Colonic mucosa (tissue), 4 donors: ENCODE measurements at regions not wholly inside any gene's neighbourhood (a gene's known extent, or its start where the extent isn't known, plus 50 kb on each side); places are given as distances from the start of the nearest gene placed in this dataset.

Source experiments
- DNase-seq: peaks from one replicate; pipeline ENCODE4 v3.0.0-alpha.2; 2020
- H3K27ac ChIP-seq: fragments of 200-600 bp; one replicate; pipeline ENCODE4 v1.8.0; 2021
- H3K27me3 ChIP-seq: fragments of 200-600 bp; one replicate; pipeline ENCODE4 v1.8.0; 2021
- H3K36me3 ChIP-seq: fragments of 200-600 bp; one replicate; pipeline ENCODE4 v1.8.0; 2021
- H3K4me1 ChIP-seq: fragments of 200-600 bp; one replicate; pipeline ENCODE4 v1.8.0; 2021; ENCODE audit warnings: mild to moderate bottlenecking
- H3K4me3 ChIP-seq: fragments of 200-600 bp; one replicate; pipeline ENCODE4 v1.8.0; 2021
- H3K9ac ChIP-seq, 2 donors: one replicate each; pipeline ENCODE4 v1.7.0; 2013; ENCODE audit warnings: control low read depth in 2 of 2, low read depth in 2 of 2, low read length in 2 of 2
- H3K9me3 ChIP-seq: fragments of 200-600 bp; one replicate; pipeline ENCODE4 v1.8.0; 2021
- CTCF ChIP-seq: fragments of 200-600 bp; IDR thresholded peaks from one replicate; pipeline ENCODE4 v1.8.0; 2022; ENCODE audit warnings: antibody characterized with exemption, mild to moderate bottlenecking
- intact Hi-C: fragments of 100-400 bp; cut with DNase I; formaldehyde crosslinking; loops from one replicate; pipeline ENCODE4 v1.14.1; 2022
- donor health status: healthy.
- donor health status: DM: no; HTN: no; CAD: no.
- donor health status: DM: no; HTN: no; CAD: no.

GRCh38 chr4:126725906-126726305 is 906.9 kb upstream of the INTU start:
- TF ChIP-seq CTCF: no peak
- no peak for DNase-seq
- Histone ChIP-seq H3K27me3 (no peaks in the 10 kb centered on the region), H3K9me3 (no peaks in the 10 kb centered on the region), H3K9ac (no peak overlapping the region), H3K36me3 (no peaks in the 10 kb centered on the region), H3K27ac (no peak overlapping the region), H3K4me3 (no peak overlapping the region), H3K4me1 (no peaks in the 10 kb centered on the region)
- intact Hi-C loops: no loop called here

GRCh38 chr4:126727461-126727860 is 905.3 kb upstream of the INTU start:
- Histone ChIP-seq H3K9ac (no peak overlapping the region), H3K4me3 (no peak overlapping the region), H3K9me3 (no peaks in the 10 kb centered on the region), H3K4me1 (no peaks in the 10 kb centered on the region), H3K27ac (no peak overlapping the region), H3K36me3 (no peaks in the 10 kb centered on the region), H3K27me3 (no peaks in the 10 kb centered on the region)
- TF ChIP-seq CTCF: no peak
- DNase-seq: no peak
- intact Hi-C loops: no loop called here

GRCh38 chr4:126731062-126731461 is 901.7 kb upstream of the INTU start:
- Histone ChIP-seq H3K4me1 (no peaks in the 10 kb centered on the region), H3K9me3 (no peaks in the 10 kb centered on the region), H3K4me3 (no peak overlapping the region), H3K9ac (no peak overlapping the region), H3K27me3 (no peaks in the 10 kb centered on the region), H3K27ac (no peak overlapping the region), H3K36me3 (no peaks in the 10 kb centered on the region)
- TF ChIP-seq CTCF: no peak
- intact Hi-C loops: no loop called here
- DNase-seq: no peak

- Histone ChIP-seq H3K27me3 (no peaks in the 10 kb centered on the region), H3K9me3 (no peaks in the 10 kb centered on the region), H3K36me3 (no peaks in the 10 kb centered on the region), H3K4me3 (no peak overlapping the region), H3K27ac (no peak overlapping the region), H3K9ac (no peak overlapping the region), H3K4me1 (no peaks in the 10 kb centered on the region)
- intact Hi-C loops: no loop called here
- DNase-seq: no peak
- TF ChIP-seq CTCF: no peak
Measured at GRCh38 chr4:126733301-126733700, 899.5 kb upstream of the INTU start.

GRCh38 chr4:126734465-126734864 is 898.3 kb upstream of the INTU start:
- H3K27ac ChIP-seq: no peak overlapping the region
- no peaks in the 10 kb centered on the region for H3K27me3 ChIP-seq
- no peak overlapping the region for H3K9ac ChIP-seq
- intact Hi-C loops: no loop called here
- no peaks in the 10 kb centered on the region for H3K36me3 ChIP-seq
- no peak overlapping the region for H3K4me3 ChIP-seq
- H3K4me1 ChIP-seq: no peaks in the 10 kb centered on the region
- TF ChIP-seq CTCF: no peak
- no peaks in the 10 kb centered on the region for H3K9me3 ChIP-seq
- no peak for DNase-seq
